ENCODE measurements at regions not wholly inside any gene's neighbourhood (a gene's known extent, or its start where the extent isn't known, plus 50 kb on each side); places are given as distances from the start of the nearest gene placed in this dataset.

DNA sequence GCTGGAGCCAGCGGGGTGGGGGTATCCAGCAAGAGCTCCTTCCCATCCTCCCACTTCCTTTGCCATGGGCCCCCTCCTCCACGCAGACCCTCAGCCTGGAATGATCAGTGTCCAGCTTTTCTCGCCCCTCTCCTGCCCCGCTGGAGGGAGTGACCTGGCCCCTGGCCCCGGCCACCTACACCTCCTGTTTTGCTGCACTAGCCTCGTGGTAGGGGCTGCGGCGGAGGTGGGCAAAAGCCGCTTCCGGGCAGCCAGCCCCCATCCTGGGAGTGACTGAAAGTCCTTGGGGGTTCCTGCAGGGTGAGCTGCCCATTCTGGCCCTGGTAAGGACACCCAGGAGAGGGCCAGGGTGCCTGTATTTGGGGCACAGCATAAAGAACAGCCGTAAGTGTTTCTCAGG is 295.7 kb downstream of the SEC14L1 start:
- TF ChIP-seq, protein P1, sequence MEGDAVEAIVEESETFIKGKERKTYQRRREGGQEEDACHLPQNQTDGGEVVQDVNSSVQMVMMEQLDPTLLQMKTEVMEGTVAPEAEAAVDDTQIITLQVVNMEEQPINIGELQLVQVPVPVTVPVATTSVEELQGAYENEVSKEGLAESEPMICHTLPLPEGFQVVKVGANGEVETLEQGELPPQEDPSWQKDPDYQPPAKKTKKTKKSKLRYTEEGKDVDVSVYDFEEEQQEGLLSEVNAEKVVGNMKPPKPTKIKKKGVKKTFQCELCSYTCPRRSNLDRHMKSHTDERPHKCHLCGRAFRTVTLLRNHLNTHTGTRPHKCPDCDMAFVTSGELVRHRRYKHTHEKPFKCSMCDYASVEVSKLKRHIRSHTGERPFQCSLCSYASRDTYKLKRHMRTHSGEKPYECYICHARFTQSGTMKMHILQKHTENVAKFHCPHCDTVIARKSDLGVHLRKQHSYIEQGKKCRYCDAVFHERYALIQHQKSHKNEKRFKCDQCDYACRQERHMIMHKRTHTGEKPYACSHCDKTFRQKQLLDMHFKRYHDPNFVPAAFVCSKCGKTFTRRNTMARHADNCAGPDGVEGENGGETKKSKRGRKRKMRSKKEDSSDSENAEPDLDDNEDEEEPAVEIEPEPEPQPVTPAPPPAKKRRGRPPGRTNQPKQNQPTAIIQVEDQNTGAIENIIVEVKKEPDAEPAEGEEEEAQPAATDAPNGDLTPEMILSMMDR (conservative IDR thresholded peaks at IDR 0.05; ENCODE audit: low read depth, low read length): no peak
- TF ChIP-seq EZH2phosphoT487 (IDR thresholded peaks at IDR 0.05; ENCODE audit: borderline replicate concordance, low read length) (no peak), EZH2 (IDR thresholded peaks at IDR 0.05; ENCODE audit: low read length, unreplicated experiment) (no peak)

Data from PC-3 (cell line).